Body of pancreas (tissue), 4 donors: ENCODE measurements at regions not wholly inside any gene's neighbourhood (a gene's known extent, or its start where the extent isn't known, plus 50 kb on each side); places are given as distances from the start of the nearest gene placed in this dataset.

ENCODE experiments used
- ATAC-seq: fragments of 150-250 bp; one replicate; pipeline ENCODE4 v1.9.1; 2016
- DNase-seq, 4 donors: peaks; one replicate each; pipeline ENCODE4 v3.0.0-alpha.2; 2019
- H3K27ac ChIP-seq, 4 donors: fragments of 200-600 bp; sonication (generic); 1 replicate in 3 of 4; 2 replicates in 1 of 4; pipeline versions ENCODE4 v1.5.1 to v1.6.1; 2016 to 2019; ENCODE audit warnings: mild to moderate bottlenecking in 1 of 4, mixed read lengths in 1 of 4, moderate library complexity in 1 of 4
- H3K27me3 ChIP-seq, 2 donors: fragments of 200-600 bp; sonication (generic); one replicate each; pipeline ENCODE4 v1.6.0; 2016; ENCODE audit warnings: mild to moderate bottlenecking in 1 of 2
- H3K36me3 ChIP-seq, 2 donors: fragments of 200-600 bp; sonication (generic); replicated peaks in 1 of 2; 2 replicates each; pipeline ENCODE4 v1.5.1; 2016; ENCODE audit warnings: low read depth in 2 of 2; ENCODE audit not compliant: insufficient read depth in 1 of 2
- H3K4me1 ChIP-seq: fragments of 200-600 bp; sonication (generic); one replicate; pipeline ENCODE4 v1.6.0; 2016
- H3K4me3 ChIP-seq, 2 donors: fragments of 200-600 bp; sonication (generic); 1 replicate in 1 of 2; 2 replicates in 1 of 2; pipeline ENCODE4 v1.5.1; 2016 to 2019
- H3K9me3 ChIP-seq, 3 donors: fragments of 200-600 bp; sonication (generic); 1 replicate in 2 of 3; 2 replicates in 1 of 3; pipeline ENCODE4 v1.5.1; 2016
- POLR2A ChIP-seq, 3 donors: fragments of 450-650 bp; IDR thresholded peaks; one replicate each; pipeline ENCODE4 v1.6.1; 2016; ENCODE audit warnings: antibody characterized with exemption in 3 of 3, mild to moderate bottlenecking in 2 of 3
- WGBS, 2 donors: methylation state at CpG; one replicate each; pipeline ENCODE4 v1.1.5; 2017; 5-methylcytosine and 5-hydroxymethylcytosine counted together
- intact Hi-C: fragments of 100-400 bp; cut with DNase I; formaldehyde crosslinking; loops from one replicate; pipeline ENCODE4 v1.15.1; 2023
- TF ChIP-seq, protein P1 (sequence below), 7 experiments: fragments of 450-650 bp in 4 of 7; fragments of 200-600 bp in 3 of 7; sonication (generic) in 3 of 7; IDR thresholded peaks; one replicate each; pipeline ENCODE4 v1.5.1; 2016 to 2019; ENCODE audit warnings: antibody characterized with exemption in 7 of 7

DNA sequence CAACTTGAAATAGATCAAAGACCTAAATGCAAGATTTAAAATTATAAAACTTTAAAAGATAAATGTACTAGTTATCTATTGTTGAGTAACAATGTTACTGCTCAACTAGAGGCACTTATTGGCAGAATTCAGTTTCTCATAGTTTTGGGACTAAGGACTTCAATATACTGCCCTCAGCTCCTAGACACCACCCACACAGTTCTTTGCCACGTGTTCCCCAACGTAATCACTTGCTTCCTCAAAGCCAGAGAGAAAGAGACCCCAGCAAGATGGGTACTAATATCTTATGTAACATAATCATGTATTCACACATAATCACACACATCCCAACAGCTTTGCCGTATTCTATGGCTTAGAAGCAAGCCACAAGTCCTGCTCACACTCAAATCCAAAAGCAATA, 50.3 kb upstream of the SLC22A16 start:
- no peak for DNase-seq
- Histone ChIP-seq H3K27me3 (no peaks in the 10 kb centered on the region), H3K9me3 (no peaks in the 10 kb centered on the region), H3K4me1 (no peaks in the 10 kb centered on the region), H3K27ac (no peak overlapping the region), H3K4me3 (no peak overlapping the region), H3K36me3 (no peaks in the 10 kb centered on the region)
- intact Hi-C loops: no loop called here
- TF ChIP-seq POLR2A (IDR thresholded peaks at IDR 0.05): no peak
- TF ChIP-seq, protein P1, sequence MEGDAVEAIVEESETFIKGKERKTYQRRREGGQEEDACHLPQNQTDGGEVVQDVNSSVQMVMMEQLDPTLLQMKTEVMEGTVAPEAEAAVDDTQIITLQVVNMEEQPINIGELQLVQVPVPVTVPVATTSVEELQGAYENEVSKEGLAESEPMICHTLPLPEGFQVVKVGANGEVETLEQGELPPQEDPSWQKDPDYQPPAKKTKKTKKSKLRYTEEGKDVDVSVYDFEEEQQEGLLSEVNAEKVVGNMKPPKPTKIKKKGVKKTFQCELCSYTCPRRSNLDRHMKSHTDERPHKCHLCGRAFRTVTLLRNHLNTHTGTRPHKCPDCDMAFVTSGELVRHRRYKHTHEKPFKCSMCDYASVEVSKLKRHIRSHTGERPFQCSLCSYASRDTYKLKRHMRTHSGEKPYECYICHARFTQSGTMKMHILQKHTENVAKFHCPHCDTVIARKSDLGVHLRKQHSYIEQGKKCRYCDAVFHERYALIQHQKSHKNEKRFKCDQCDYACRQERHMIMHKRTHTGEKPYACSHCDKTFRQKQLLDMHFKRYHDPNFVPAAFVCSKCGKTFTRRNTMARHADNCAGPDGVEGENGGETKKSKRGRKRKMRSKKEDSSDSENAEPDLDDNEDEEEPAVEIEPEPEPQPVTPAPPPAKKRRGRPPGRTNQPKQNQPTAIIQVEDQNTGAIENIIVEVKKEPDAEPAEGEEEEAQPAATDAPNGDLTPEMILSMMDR (IDR thresholded peaks at IDR 0.05): no peak
- ATAC-seq: no peak
- WGBS, 2 donors: 60 to 70% methylated on average over 3 of the region's 3 CpGs
